IPS-18c (cell line): ENCODE measurements at regions not wholly inside any gene's neighbourhood (a gene's known extent, or its start where the extent isn't known, plus 50 kb on each side); places are given as distances from the start of the nearest gene placed in this dataset.
A peak's percentile ranks its signal among the peaks of the same experiment; 100 is the strongest.
"Not testable (repeated sequence)": the region's sequence is repeated elsewhere in the genome, so short reads cannot be mapped to it uniquely, and the experiment has no call there.

ENCODE experiments used
- H3K4me3 ChIP-seq: 2 replicates; pipeline ENCODE4 v1.7.0; 2013; ENCODE audit warnings: low read depth, mild to moderate bottlenecking, low read length, moderate library complexity; ENCODE audit not compliant: insufficient read depth
- H3K9me3 ChIP-seq: one replicate; pipeline ENCODE4 v1.6.1; 2013; ENCODE audit warnings: mild to moderate bottlenecking, low read length, moderate library complexity; ENCODE audit not compliant: control insufficient read depth, insufficient read depth

DNA sequence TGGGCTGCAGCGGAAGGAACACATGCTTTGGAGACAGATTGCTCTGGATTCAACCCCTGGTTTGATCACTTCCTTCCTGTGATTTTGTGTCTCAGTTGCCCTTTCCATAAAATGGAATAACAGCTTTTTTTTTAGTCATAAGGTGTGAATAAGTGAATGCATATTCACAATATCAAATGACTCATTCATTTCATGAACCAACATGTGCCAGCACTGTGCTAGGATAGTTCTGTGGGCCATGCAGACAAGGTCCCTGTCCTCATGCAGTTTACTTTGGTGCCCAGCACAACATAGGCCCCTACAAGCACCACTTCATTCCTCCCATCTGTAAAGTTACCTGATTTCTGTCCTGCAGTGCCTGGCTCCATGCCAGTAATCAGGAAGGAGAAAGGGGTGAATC is 89.4 kb downstream of the TRIM43 start:
- H3K4me3 ChIP-seq, H3K9me3 ChIP-seq: not testable (repeated sequence)

DNA sequence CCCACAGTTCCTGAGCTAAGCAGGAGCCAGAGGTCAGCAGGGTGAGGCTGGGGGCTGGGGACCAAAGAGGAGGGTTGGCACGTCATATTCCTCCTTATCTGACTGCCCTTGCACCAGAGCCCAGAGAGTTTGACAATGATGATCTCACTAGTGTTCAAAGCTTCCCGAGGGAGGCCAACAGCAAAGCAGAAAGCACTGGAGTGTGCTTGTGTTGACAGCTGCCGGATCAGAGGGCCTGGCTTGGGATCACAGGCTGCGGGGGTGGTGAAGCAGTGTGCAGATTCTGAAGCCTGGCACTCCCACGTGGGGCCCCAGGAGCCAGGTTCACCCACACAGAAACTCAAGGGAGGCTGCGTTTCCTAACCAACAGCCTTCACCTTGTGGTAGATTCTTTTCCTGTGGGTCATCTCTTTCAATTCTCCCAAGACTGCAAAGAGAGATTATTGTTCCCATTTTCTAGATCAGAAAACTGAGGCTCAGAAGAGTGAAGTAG is 89.8 kb downstream of the TRIM43 start:
- not testable (repeated sequence) for H3K9me3 ChIP-seq, H3K4me3 ChIP-seq

DNA sequence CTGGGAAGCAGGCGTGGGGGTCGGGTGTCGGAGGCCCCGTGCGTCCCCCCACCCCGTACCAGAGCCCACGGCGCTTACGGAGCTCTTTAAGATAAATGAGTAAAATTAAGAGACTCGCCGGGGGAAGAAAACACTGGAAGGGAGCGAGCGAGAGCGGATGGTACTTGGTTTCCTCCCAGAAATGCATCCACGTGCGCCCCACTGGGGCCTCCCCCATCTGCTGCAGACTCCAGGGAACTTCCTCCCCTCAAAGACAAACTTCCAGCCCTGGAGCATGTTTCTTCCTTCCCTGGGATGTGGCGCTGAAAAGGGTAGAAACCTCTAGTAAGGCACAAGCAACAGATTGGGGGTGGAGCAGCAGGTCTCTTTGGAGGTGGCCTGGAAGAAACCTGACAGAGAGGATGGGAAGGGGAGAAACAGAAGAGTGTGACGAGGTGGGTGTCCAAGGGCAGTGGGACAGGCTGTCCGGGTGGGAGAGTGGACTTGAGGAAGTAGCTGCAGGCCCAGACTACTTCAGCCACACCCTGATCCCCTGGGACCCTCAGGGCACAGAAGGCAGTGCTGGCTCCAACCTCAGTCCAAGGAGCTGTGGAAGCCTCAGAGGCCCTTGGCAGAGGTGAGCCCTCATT is 91.2 kb downstream of the TRIM43 start:
- H3K4me3 ChIP-seq = peak overlapping the region; percentile 58; the same call in 1 of the 2 replicates
- H3K9me3 ChIP-seq = not testable (repeated sequence)

DNA sequence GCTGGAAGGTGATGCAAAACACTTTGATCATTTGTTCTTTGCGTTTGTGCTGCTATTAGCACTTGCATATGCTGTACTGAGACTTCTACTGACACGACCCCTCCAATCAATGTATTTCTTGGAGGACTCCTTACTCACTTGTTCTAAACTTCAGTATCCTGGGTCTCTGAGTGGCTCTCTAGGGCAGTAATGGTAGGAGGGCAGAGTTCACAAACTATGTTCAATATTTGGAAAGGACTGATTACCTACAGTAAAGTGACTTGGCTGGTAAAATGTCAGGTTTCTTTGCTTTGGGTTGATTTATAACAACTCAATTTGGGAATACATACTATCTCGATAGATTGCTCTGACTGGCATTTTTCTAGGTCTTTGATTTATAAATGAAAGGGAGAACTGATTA is 93.7 kb downstream of the TRIM43 start:
- Histone ChIP-seq H3K9me3 (no peaks in the 10 kb centered on the region), H3K4me3 (no peak overlapping the region)

DNA sequence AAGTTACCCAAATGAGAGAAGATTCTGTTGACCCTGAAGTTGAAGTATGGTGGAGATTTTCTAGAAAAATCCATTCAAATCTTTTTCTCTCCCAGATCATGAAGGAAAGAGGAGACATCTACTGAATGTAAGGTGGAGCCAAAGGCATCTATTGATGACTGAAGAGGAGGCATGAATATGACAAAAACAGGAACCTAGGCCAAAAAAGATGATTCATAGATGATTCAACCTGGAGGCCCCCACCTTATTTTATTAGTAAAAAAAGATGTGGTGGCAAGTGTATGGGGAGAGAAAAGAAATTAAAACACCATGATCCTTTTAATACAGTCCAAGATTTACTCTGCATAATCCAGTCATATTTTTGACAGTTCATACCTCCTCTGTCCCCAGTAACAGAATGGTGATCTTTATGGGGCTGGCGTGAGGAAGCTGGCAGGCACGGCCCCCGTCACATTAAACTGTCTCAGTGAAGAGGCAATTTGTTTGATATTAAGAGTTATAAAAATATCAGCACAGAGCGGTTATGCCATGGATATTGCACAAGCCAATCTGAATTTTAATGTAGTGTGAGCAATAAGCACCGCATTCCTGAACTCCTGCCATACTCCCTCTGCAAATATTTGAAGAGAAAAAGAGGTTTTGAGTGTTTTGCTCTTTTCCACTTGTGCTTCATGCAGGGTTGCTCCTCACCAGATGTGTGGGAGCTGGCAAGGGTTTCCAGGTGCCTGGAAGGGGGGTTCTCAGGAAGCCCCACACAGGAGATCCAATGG is 94.4 kb downstream of the TRIM43 start:
- H3K4me3 ChIP-seq, H3K9me3 ChIP-seq: not testable (repeated sequence)

DNA sequence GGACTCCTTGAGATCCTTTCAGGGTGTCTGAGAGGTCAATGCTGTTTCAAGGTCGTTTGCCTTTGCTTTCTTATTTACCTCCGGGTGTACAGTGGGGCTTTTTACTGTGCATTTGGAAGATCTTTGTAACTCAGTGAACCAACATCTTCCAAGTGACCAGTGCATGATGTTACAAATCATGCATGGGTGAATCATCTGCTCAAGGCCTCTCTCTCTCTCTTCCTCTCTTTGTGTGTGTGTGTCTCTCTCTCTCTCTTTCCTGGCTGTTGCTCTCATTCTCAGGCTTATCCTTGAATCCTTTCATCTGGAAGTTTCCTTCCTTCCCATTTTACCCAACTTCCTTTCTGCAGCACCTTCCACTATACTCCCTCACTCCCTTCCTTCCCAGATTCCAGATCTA is 96.1 kb downstream of the TRIM43 start:
- H3K4me3 ChIP-seq, H3K9me3 ChIP-seq: not testable (repeated sequence)

DNA sequence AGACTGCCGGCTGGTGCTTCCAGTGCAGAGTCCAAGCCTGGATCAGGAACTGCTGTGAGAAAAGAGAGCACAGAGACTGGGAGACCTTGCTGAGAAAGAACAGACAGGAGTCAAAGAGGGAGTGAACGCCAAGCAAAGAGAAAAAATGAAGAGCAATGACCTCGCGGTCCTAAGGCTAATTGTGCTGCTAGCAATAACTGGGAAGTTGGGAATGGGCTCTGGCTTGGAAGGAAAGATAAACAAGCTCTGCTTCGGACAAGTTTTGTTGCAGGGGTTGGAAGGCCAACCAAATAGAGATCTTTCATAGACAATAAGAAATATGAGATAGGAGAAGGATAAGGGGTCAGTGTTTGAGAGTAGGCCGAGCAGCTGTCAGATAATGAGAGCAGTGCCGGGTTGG is 99.4 kb downstream of the TRIM43 start:
- H3K4me3 ChIP-seq, H3K9me3 ChIP-seq: not testable (repeated sequence)

DNA sequence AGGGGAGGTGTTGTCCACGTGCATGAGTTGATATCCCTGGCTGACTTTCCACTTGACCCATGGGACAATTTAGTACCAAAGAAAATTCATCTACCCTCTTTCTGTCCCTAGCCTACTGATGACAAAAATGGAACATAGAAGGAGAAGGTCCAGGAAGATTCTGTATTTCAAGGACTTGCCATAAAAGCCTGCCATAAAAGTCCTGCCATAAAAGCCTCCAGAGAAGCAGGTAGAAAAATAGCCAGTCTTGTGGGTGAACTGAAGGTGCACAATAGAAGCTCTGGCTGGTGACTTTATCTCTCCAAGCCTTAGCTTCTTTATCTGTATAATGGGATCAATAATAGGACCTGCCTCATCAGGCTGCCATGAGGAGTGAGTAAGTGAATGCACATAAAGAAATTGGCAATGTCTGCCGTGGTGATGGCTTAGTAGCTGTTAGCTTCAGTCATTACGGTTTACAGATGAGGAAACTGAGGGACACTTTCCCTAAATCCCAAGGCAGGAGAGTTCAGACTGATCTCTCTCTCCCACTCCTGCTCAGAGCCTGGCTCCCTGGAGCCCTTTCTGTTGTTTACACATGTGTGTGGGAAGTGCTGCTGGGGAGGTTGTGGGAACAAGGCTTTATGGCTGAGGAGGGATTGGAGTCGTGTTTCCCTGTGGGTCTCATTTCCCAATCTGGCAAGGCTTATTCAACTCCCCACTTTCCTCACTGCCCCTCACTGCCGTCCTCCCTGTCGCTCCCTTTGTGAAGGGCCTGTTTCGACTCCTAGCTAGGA is 101.5 kb downstream of the TRIM43 start:
- not testable (repeated sequence) for H3K4me3 ChIP-seq, H3K9me3 ChIP-seq

DNA sequence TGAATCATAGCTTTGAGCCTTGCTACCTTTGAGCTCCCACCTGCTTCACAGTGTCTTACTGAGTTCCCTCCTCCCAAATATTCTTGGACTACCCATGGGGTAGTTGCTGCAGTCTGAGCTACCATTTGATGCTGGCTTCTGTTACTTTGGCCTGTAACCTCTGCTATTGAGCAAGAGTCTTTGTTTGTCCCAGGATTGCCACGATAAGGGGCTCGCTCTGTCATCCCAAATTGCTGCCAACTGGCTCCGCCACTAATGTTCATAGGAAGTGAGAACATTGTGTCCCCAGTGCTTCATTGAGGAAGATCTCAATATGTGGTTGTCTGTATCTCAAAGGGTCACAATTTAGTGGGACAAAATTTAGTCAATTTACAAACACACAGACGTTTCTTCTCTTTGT is 103.8 kb downstream of the TRIM43 start:
- no peaks in the 10 kb centered on the region for H3K9me3 ChIP-seq

DNA sequence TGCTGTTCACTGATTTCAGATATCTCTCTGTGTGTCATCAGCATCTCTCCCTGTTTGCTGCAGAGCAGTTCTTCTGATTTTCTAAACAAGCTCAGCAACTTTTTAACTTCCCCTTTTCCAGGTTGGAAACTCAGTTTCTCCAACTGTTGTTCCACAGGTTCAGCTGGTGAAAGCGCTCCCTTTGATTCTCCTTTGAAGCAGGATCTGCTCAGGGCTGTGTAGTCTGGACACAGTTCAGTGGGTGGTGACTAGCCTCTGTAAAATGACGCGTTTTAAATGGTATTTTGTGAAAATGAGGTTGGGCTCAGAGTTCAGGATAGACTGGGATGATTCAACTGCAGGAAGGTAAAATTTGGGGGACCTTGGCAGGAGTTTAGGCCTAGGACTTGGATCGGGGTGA is 106.3 kb downstream of the TRIM43 start:
- Histone ChIP-seq H3K4me3 (no peak overlapping the region), H3K9me3 (no peaks in the 10 kb centered on the region)

More for the DNA sequence above, 103.8 kb downstream of the TRIM43 start:
- no peak overlapping the region for H3K4me3 ChIP-seq

DNA sequence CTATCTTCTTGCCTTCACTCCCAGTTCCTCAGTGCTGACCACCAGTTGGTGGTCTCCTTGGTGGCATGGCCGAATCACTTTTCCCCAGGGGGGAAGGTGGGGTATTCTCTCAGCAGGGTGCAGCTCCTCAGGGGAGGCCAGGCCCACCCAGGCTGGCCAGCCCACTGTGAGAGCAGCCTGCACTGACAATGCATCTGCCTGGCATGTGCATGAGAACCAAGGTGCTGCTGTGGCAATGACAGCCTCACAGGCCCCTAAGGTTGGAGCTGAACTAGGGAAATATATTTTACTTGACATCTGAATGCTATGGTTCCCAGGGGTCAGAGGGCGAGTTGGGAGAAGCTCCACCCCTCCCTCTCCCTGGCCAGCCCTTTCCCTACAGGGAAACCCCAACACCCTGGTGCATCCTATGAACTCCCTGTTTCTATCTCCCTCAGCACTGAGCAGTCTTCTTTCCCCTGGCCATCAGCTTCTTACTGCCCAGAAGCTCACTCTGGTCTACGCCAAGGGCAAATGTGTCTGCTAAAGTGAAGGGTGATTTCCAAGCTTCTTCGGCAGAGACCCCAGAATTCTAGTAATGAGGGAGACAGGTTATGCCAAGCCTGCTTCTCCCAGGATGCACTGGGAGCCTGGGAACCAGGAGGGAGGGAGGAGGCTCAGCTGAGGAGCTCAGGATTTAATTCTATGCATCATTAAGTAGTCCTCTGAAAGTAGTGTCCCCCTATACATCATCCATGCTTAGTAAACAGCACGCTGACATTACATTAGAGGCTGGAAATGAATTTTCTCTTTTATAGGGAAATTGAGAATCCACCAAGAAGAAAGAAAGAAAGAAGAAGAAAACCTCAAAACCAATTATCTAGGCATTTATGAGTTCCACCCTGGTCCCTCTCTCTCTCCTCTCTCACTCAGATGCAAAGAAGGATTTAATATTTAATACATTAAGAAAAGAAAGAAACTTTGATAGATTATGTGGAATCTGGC is 107.7 kb downstream of the TRIM43 start:
- H3K4me3 ChIP-seq, H3K9me3 ChIP-seq: not testable (repeated sequence)

DNA sequence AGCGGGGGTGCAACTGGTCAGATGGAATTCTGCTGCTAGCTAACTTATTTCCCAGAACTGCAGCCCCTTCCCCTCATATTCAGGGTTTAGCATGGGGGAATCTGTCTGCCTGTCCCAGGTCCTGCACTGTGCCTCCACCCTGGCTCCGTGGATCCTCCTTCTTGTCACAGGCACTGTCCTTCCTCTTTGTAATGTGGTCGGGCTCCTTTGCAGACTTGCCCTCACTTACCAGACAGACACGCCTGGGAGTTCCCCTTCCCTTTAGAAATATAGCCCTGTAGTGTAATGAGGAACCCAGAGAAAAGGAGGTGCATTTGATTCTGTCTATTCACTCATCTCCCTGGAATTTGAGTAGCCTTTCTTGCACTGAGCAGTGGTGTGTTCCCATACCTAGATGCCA is 108.7 kb downstream of the TRIM43 start:
- Histone ChIP-seq H3K4me3 (no peak overlapping the region), H3K9me3 (no peaks in the 10 kb centered on the region)

DNA sequence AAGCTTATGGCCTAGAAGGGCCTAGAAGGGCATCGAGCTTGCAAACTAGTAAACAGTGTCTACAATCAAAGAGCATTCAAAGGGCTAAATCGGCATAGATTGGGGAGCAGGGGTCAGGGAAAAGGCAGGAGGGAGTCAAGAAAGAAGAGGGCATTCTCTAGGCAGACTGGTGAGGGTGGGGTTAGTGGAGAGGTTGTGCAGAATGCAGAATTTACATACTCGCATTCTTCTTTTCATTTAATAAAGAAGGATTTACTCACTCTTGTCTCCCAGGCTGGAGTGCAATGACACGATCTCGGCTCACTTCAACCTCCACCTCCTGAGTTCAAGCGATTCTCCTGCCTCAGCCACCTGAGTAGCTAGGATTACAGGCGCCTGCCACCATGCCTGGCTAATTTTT is 110.7 kb downstream of the TRIM43 start:
- Histone ChIP-seq H3K9me3 (no peaks in the 10 kb centered on the region), H3K4me3 (no peak overlapping the region)

DNA sequence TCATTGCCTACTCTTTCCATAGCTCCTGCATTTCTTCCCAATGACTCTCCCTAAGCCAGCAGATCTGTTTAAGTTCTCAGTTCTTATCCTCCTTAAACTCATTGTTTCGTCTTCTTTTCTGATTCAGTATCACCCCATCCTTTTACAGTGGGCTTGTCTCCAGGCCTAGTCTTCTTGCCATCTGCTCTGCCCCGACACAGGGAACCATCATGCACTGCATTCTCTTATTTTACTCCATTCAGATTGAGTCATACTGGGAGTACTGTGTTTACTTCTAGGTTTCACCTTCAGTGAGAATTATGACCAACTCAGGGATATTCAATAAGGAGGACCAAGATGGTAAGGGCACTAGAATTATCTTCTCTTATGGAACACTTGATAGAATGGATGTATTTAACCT is 115.4 kb downstream of the TRIM43 start:
- not testable (repeated sequence) for H3K9me3 ChIP-seq, H3K4me3 ChIP-seq

DNA sequence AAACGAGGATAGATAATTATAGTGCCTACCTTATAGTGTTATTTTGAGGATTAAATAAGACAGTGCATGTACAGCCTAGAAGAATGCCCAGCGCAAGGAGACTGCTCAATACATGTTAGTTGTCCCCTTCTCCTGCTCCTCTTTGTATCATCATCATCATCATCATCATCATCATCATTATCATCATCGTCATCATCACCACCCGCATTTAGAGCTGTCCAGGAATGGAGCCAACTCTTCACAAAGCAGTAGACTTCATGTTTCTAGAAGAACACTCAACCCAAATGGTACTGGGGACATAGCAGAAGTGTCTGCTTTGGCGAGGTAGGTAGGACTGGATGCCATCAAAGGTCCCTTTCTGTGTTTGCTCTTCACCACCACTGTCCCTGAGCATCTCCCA is 116.0 kb downstream of the TRIM43 start:
- H3K9me3 ChIP-seq = no peaks in the 10 kb centered on the region

DNA sequence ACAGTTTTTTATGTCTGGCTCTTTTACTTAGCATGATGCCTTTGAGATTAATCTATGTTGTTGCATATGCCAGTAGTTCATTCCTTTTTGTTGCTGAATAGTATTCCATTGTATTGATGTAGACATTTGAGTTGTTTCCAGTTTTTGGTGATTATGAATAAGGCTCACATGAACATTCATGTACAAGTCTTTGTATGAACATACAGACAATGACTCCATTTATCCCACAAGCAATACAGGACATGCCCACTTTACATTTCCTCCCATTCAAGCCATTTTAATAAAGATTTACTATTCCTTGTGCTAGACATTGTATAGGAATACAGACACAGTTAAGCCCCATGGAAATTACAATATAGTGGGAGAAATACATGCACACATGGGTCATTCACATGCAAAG is 118.0 kb downstream of the TRIM43 start:
- H3K9me3 ChIP-seq = no peaks in the 10 kb centered on the region
- no peak overlapping the region for H3K4me3 ChIP-seq

More for the DNA sequence above, 116.0 kb downstream of the TRIM43 start:
- H3K4me3 ChIP-seq = no peak overlapping the region
